K562 (cell line): ENCODE measurements at regions not wholly inside any gene's neighbourhood (a gene's known extent, or its start where the extent isn't known, plus 50 kb on each side); places are given as distances from the start of the nearest gene placed in this dataset.

ENCODE experiments used
- ATAC-seq: fragments of 200-7000 bp; cut with Tn5 transposase; 3 replicates; pipeline ENCODE4 v1.9.1; 2020; ENCODE audit warnings: moderate library complexity
- BruUV-seq: library from RNA; stranded (reverse); fragments of 400-500 nt; replicated peaks from 2 replicates; lab custom pipeline; 2021; lab: Mats Ljungman, UMichigan
- CTCF ChIA-PET: fragments of 300-600 bp; formaldehyde crosslinking; extraction: SDS; loops from one replicate; lab custom pipeline; 2021; ENCODE audit warnings: low intra/inter-chr PET ratio; lab: Yijun Ruan, JAX
- POLR2A ChIA-PET: fragments of 300-600, 350-650 bp; sonication (Branson Sonifier 250); formaldehyde crosslinking; extraction: SDS; loops from one replicate; lab custom pipeline; 2021; ENCODE audit warnings: antibody characterized with exemption, inconsistent platforms; lab: Yijun Ruan, JAX
- DNase-seq, 4 experiments: peaks; one replicate each; pipeline versions ENCODE4 v3.0.0 to v3.0.0-alpha.2; 2011 to 2018; ENCODE audit warnings: low spot score in 3 of 4, mixed read lengths in 3 of 4; ENCODE audit errors: extremely low read depth in 1 of 4
- FAIRE-seq: peaks from 2 replicates; lab custom pipeline; 2011; peaks lifted over from hg19 to GRCh38; lab: Jason Lieb, UNC
- H2AFZ ChIP-seq: 2 replicates; pipeline ENCODE4 v1.6.0; 2011; ENCODE audit warnings: low read depth, low read length, control low read depth, inconsistent platforms
- H3K27ac ChIP-seq: fragments of 200-600 bp; 3 replicates; pipeline ENCODE4 v1.8.0; 2011; ENCODE audit warnings: low read depth, mild to moderate bottlenecking, control low read depth, inconsistent platforms, low read length, moderate library complexity, mixed read lengths; ENCODE audit errors: extremely low read depth
- H3K27me3 ChIP-seq, 2 experiments: fragments of 300-600 bp in 1 of 2; 2 replicates in 1 of 2; 3 replicates in 1 of 2; pipeline versions ENCODE4 v1.6.0 to v1.8.0; 2011; ENCODE audit warnings: inconsistent platforms in 2 of 2, low read length in 2 of 2, mild to moderate bottlenecking in 1 of 2, mixed read lengths in 1 of 2, moderate library complexity in 1 of 2; ENCODE audit not compliant: control insufficient read depth in 2 of 2, insufficient read depth in 2 of 2
- H3K36me3 ChIP-seq: fragments of 300-600 bp; 3 replicates; pipeline ENCODE4 v1.8.0; 2011; ENCODE audit warnings: mild to moderate bottlenecking, low read length, inconsistent platforms; ENCODE audit not compliant: control insufficient read depth, insufficient read depth
- H3K4me1 ChIP-seq, 2 experiments: fragments of 200-600 bp in 1 of 2; replicated peaks in 1 of 2; 2 replicates in 1 of 2; 3 replicates in 1 of 2; pipeline versions ENCODE4 v1.5.1 to v1.8.0; 2011; ENCODE audit warnings: inconsistent platforms in 2 of 2, low read length in 2 of 2, mild to moderate bottlenecking in 1 of 2, mixed read lengths in 1 of 2, moderate library complexity in 1 of 2; ENCODE audit not compliant: control insufficient read depth in 2 of 2, insufficient read depth in 2 of 2
- H3K4me2 ChIP-seq: 2 replicates; pipeline ENCODE4 v1.6.1; 2011; ENCODE audit warnings: low read length, control low read depth, inconsistent platforms, mixed read lengths; ENCODE audit not compliant: insufficient read depth
- H3K4me3 ChIP-seq: fragments of 200-600 bp; sonication (generic), shearing (Covaris generic); 2 replicates; pipeline ENCODE4 v1.5.1; 2016; ENCODE audit warnings: control low read depth, inconsistent platforms
- H3K79me2 ChIP-seq: fragments of 200-600 bp; 3 replicates; pipeline ENCODE4 v1.8.0; 2011; ENCODE audit warnings: low read length, inconsistent platforms; ENCODE audit not compliant: control insufficient read depth, insufficient read depth
- H3K9ac ChIP-seq, 2 experiments: 2 replicates each; pipeline versions ENCODE4 v1.6.0 to v1.6.1; 2011; ENCODE audit warnings: low read depth in 2 of 2, low read length in 2 of 2, control low read depth in 1 of 2, inconsistent platforms in 1 of 2, mild to moderate bottlenecking in 1 of 2, mixed read lengths in 1 of 2; ENCODE audit not compliant: insufficient read depth in 1 of 2
- H3K9me1 ChIP-seq: one replicate; pipeline ENCODE4 v1.6.0; 2011; ENCODE audit warnings: inconsistent platforms, mild to moderate bottlenecking, low read length, moderate library complexity; ENCODE audit not compliant: control insufficient read depth, insufficient read depth
- H3K9me3 ChIP-seq: replicated peaks from 2 replicates; pipeline ENCODE4 v1.5.1; 2011; ENCODE audit warnings: low read depth, low read length, inconsistent platforms; ENCODE audit not compliant: control insufficient read depth, insufficient read depth
- H4K20me1 ChIP-seq: replicated peaks from 2 replicates; pipeline ENCODE4 v1.6.1; 2011; ENCODE audit warnings: low read length, inconsistent platforms, mixed read lengths; ENCODE audit not compliant: control insufficient read depth, insufficient read depth
- CHD1 ChIP-seq: fragments of 200-600 bp; sonication (generic); IDR thresholded peaks from one replicate; pipeline ENCODE4 v1.6.1; 2012; ENCODE audit warnings: mild to moderate bottlenecking, moderate library complexity, low read length, inconsistent platforms
- CUX1 ChIP-seq: fragments of 200-800 bp; sonication (Bioruptor generic); IDR thresholded peaks from 2 replicates; pipeline ENCODE4 v1.6.1; 2016; ENCODE audit warnings: missing genetic modification characterization, missing compliant biosample characterization
- ERF ChIP-seq: fragments of 450-650 bp; formaldehyde crosslinking; IDR thresholded peaks from 2 replicates; pipeline ENCODE4 v1.4.0; 2020; ENCODE audit warnings: mild to moderate bottlenecking, mixed read lengths
- FOXM1 ChIP-seq, 2 experiments: fragments of 450-650 bp in 1 of 2; sonication (generic) in 1 of 2; formaldehyde crosslinking in 1 of 2; IDR thresholded peaks; 2 replicates each; pipeline versions ENCODE4 v1.6.1 to v1.9.0; 2017 to 2022; ENCODE audit warnings: low read depth in 2 of 2, mild to moderate bottlenecking in 2 of 2, missing genetic modification reagents in 1 of 2, moderate library complexity in 1 of 2
- MYNN ChIP-seq, 2 experiments: sonication (generic); formaldehyde crosslinking in 1 of 2; IDR thresholded peaks; 2 replicates each; pipeline versions ENCODE4 v1.5.0 to v1.6.1; 2016 to 2020; ENCODE audit warnings: antibody characterized with exemption in 1 of 2, missing genetic modification reagents in 1 of 2
- SMAD1 ChIP-seq: fragments of 150-350 bp; IDR thresholded peaks from 2 replicates; pipeline ENCODE4 v1.6.1; 2014; ENCODE audit warnings: low read length, low read depth; ENCODE audit not compliant: partially characterized antibody
- TAF1 ChIP-seq: IDR thresholded peaks from 2 replicates; pipeline ENCODE4 v1.6.1; 2011; ENCODE audit warnings: mild to moderate bottlenecking, low read length, moderate library complexity; ENCODE audit not compliant: insufficient read depth, control insufficient read depth, severe bottlenecking; ENCODE audit errors: extremely low read depth
- TAL1 ChIP-seq: fragments of 450-650 bp; IDR thresholded peaks from 2 replicates; pipeline ENCODE4 v1.6.1; 2016; ENCODE audit warnings: mild to moderate bottlenecking
- ZC3H11A ChIP-seq: IDR thresholded peaks from 2 replicates; pipeline ENCODE4 v1.6.1; 2012; ENCODE audit warnings: low read depth, low read length, improper control_type of control experiment
- ZEB2 ChIP-seq: fragments of 450-650 bp; IDR thresholded peaks from 2 replicates; pipeline ENCODE4 v1.6.1; 2016
- ZFP1 ChIP-seq: fragments of 450-650 bp; formaldehyde crosslinking; IDR thresholded peaks from 2 replicates; pipeline ENCODE4 v1.4.0; 2020; ENCODE audit warnings: mild to moderate bottlenecking, mixed read lengths
- ZNF253 ChIP-seq: fragments of 250-450 bp; sonication (Bioruptor Pico); conservative IDR thresholded peaks from 2 replicates; pipeline ENCODE4 v1.6.1; 2021; ENCODE audit warnings: mild to moderate bottlenecking
- ZNF79 ChIP-seq: fragments of 250-450 bp; sonication (Bioruptor Pico); IDR thresholded peaks from 2 replicates; pipeline ENCODE4 v1.4.0; 2020; ENCODE audit warnings: low read depth, mild to moderate bottlenecking, moderate library complexity
- ZZZ3 ChIP-seq: fragments of 450-650 bp; IDR thresholded peaks from 2 replicates; pipeline ENCODE4 v1.6.1; 2016; ENCODE audit warnings: antibody characterized with exemption, mild to moderate bottlenecking, moderate library complexity
- WGBS: fragments of 100-300 bp; shearing (Covaris generic); methylation state at CpG from one replicate; pipeline ENCODE4 v1.1.6; 2016; ENCODE audit warnings: low coverage, mixed read lengths; ENCODE audit not compliant: insufficient coverage; ENCODE audit errors: missing lambda C conversion rate; 5-methylcytosine and 5-hydroxymethylcytosine counted together
- in situ Hi-C: fragments of 300-500 bp; cut with MboI; formaldehyde crosslinking; loops from 4 replicates; pipeline ENCODE4 v1.15.0; 2018; ENCODE audit warnings: inconsistent platforms, mixed read lengths
- intact Hi-C: fragments of 100-400 bp; cut with micrococcal nuclease; formaldehyde crosslinking; loops from 2 replicates; pipeline ENCODE4 v1.14.2; 2022

GRCh38 chr14:44163946-44164345 lies 343.1 kb downstream of the FSCB start:
- no peak overlapping the region for H3K9ac ChIP-seq
- H3K27me3 ChIP-seq: no peaks in the 10 kb centered on the region
- no peaks in the 10 kb centered on the region for H3K36me3 ChIP-seq
- BruUV-seq: no TSS peak
- intact Hi-C loops (no loop called here), in situ Hi-C loops (no loop called here)
- TF ChIP-seq ZNF253 (CRISPR knock-in tag) (no peak), TAL1 (no peak), FOXM1 (IDR thresholded peaks at IDR 0.05; ENCODE audit: low read depth) (no peak), FOXM1 (CRISPR knock-in tag; IDR thresholded peaks at IDR 0.05; ENCODE audit: low read depth) (no peak), CHD1 (no peak), CUX1 (no peak), ZEB2 (no peak), MYNN (IDR thresholded peaks at IDR 0.05) (no peak), MYNN (CRISPR knock-in tag; IDR thresholded peaks at IDR 0.05) (no peak), TAF1 (no peak), ZNF79 (CRISPR knock-in tag) (no peak), ZZZ3 (no peak), ERF (no peak), ZFP1 (CRISPR knock-in tag) (no peak), ZC3H11A (no peak), SMAD1 (no peak)
- H3K4me3 ChIP-seq: no peak overlapping the region
- no peaks in the 10 kb centered on the region for H3K79me2 ChIP-seq
- no peaks in the 10 kb centered on the region for H3K4me1 ChIP-seq
- DNase-seq (no peak), FAIRE-seq (no peak), ATAC-seq (no peak)
- ChIA-PET CTCF (no interaction called here), POLR2A (no interaction called here)
- no peaks in the 10 kb centered on the region for H4K20me1 ChIP-seq
- no peak overlapping the region for H3K4me2 ChIP-seq
- WGBS: 4% methylated on average over 2 of the region's 2 CpGs
- H3K9me3 ChIP-seq: no peaks in the 10 kb centered on the region
- no peak overlapping the region for H2AFZ ChIP-seq
- no peaks in the 10 kb centered on the region for H3K9me1 ChIP-seq
- no peak overlapping the region for H3K27ac ChIP-seq
